Astrocyte of the spinal cord (primary cell): ENCODE measurements at regions not wholly inside any gene's neighbourhood (a gene's known extent, or its start where the extent isn't known, plus 50 kb on each side); places are given as distances from the start of the nearest gene placed in this dataset.

ENCODE experiments used
- DNase-seq: peaks from one replicate; pipeline ENCODE4 v3.0.0; 2011; ENCODE audit warnings: low read depth, low spot score
- H3K4me3 ChIP-seq: 2 replicates; pipeline ENCODE4 v1.5.1; 2011; ENCODE audit warnings: low read depth, mild to moderate bottlenecking, low read length, moderate library complexity
- in situ Hi-C: cut with HindIII; loops from 2 replicates; pipeline ENCODE4 v1.10.0; 2017; ENCODE audit warnings: low sequenced_read_pairs
- TF ChIP-seq, protein P1 (sequence below): IDR thresholded peaks from 2 replicates; pipeline ENCODE4 v1.5.1; 2012; ENCODE audit warnings: low read depth, mild to moderate bottlenecking, low read length, inconsistent platforms

GRCh38 chr5:118679264-118679940 is 308.9 kb downstream of the DTWD2 start:
- in situ Hi-C loops: no loop called here
- TF ChIP-seq, protein P1, sequence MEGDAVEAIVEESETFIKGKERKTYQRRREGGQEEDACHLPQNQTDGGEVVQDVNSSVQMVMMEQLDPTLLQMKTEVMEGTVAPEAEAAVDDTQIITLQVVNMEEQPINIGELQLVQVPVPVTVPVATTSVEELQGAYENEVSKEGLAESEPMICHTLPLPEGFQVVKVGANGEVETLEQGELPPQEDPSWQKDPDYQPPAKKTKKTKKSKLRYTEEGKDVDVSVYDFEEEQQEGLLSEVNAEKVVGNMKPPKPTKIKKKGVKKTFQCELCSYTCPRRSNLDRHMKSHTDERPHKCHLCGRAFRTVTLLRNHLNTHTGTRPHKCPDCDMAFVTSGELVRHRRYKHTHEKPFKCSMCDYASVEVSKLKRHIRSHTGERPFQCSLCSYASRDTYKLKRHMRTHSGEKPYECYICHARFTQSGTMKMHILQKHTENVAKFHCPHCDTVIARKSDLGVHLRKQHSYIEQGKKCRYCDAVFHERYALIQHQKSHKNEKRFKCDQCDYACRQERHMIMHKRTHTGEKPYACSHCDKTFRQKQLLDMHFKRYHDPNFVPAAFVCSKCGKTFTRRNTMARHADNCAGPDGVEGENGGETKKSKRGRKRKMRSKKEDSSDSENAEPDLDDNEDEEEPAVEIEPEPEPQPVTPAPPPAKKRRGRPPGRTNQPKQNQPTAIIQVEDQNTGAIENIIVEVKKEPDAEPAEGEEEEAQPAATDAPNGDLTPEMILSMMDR: no peak
- H3K4me3 ChIP-seq: no peak overlapping the region
- DNase-seq: peak; percentile 7

DNA sequence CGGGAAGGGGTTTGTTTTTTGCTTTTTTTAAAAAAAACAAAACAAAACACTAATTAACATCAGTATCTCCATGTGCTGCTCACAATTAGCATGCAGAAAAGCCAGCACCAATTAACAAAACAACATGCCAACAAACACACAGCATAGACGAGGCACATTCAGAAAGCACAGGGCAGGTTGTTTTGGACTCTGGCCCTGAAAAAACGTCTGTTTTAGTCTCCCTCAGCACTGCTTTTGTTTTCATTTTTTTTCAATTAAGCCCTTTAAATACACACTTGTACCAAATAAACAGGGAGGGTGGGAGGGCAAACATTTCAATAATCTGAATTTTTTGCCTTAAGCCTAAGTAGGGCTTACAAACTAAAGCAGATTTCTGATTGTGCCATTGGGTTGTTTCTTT is 309.6 kb downstream of the DTWD2 start:
- DNase-seq: no peak
- no peak overlapping the region for H3K4me3 ChIP-seq
- in situ Hi-C loops: no loop called here
- TF ChIP-seq, protein P1: no peak

GRCh38 chr5:118675247-118675646 is 313.1 kb downstream of the DTWD2 start:
- DNase-seq: no peak
- in situ Hi-C loops: no loop called here
- H3K4me3 ChIP-seq: no peak overlapping the region
- TF ChIP-seq, protein P1: no peak

GRCh38 chr5:118657576-118657975 is 330.8 kb downstream of the DTWD2 start:
- DNase-seq: no peak
- in situ Hi-C loops: no loop called here
- H3K4me3 ChIP-seq: no peak overlapping the region
- TF ChIP-seq, protein P1: no peak

DNA sequence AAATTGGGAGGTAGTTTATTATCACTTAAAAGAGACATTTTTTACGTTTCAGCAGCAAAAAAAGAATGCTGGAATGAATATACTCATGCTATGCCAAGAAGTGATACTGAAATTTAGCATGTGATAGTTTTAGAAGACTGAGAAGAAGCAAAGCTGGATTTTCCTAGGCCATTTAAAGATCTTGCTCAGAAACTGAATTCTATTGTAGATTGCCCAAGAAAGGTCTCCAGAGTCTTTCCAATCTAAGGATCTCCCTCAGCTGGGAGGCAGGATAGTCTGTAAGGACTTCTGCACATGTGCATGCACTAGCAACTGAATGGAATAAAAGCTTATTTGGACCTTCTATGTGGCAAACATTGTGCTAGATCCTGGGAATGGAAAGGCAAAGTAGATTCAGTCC is 334.5 kb downstream of the DTWD2 start:
- in situ Hi-C loops: no loop called here
- DNase-seq: no peak

GRCh38 chr5:118653183-118653582 is 335.2 kb downstream of the DTWD2 start:
- in situ Hi-C loops: no loop called here

More for the DNA sequence above, 334.5 kb downstream of the DTWD2 start:
- TF ChIP-seq, protein P1: no peak
- H3K4me3 ChIP-seq: no peak overlapping the region

More at GRCh38 chr5:118653183-118653582, 335.2 kb downstream of the DTWD2 start:
- no peak for DNase-seq
- no peak overlapping the region for H3K4me3 ChIP-seq
- TF ChIP-seq, protein P1: no peak
